T1000 (cell line): ENCODE measurements at regions not wholly inside any gene's neighbourhood (a gene's known extent, or its start where the extent isn't known, plus 50 kb on each side); places are given as distances from the start of the nearest gene placed in this dataset.
"Not testable (repeated sequence)": the region's sequence is repeated elsewhere in the genome, so short reads cannot be mapped to it uniquely, and the experiment has no call there.

Experiments used
- DNase-seq: peaks from one replicate; lab custom pipeline; 2025; ENCODE audit warnings: mixed read lengths; lab: John Stamatoyannopoulos, UW

GRCh38 chr6:115811541-115811940 is 249.2 kb downstream of the FRK start:
- no peak for DNase-seq

DNA sequence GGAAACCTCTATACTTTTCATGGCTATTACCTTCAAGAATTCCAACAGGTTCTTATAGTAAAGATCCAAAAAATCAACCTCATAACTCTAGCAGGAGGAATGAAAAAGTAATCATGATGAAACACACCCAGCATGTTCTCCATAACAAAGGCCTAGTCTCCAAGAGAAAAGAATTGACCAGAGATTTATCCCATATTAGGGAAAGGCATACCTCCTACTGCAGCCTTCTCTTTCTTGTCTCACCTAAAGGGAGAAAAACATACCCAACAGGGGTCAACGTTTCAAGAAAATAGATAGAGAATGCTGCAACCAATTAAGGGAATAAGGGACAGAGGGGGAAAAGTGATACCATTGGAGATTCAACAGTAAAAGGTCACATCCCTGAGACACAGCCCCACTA is 262.5 kb downstream of the FRK start:
- no peak for DNase-seq

DNA sequence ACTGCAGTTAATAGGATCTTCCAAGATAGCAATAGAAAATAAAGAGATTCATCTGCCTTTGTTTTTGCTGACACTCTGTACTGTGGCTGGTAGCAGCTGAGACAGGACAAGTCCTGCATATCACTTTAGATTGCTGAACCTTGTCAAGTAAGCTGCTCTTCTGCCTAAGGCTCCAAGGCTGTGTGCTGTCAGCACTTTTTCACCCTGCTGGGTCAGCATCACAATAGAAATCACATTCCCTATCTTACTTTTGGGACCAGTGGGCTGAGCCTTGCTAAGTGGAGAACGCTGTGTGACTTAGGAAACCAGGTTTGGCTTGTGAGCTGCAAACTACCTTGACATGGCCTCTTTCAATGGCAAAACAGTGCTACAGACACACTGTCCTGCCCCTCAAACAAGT is 263.9 kb downstream of the FRK start:
- DNase-seq, result no peak

DNA sequence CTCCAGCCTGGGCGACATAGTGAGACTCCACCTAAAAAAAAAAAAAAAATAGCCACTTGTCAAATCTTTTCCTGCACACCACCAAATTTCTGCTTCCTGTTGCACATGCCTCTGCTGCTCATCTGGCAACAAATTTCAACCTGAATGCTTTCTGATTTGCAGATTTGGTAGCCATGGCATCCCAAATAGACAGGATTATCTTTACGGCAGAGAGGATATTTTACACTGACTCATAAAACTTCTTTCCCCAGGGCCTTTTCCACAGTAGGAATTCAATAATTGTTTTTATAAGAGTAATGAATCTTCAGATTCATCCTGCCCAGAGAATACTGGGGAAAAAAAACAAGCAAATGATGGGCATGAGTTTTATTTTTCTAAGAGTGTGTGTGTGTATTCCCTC is 264.6 kb downstream of the FRK start:
- no peak for DNase-seq

DNA sequence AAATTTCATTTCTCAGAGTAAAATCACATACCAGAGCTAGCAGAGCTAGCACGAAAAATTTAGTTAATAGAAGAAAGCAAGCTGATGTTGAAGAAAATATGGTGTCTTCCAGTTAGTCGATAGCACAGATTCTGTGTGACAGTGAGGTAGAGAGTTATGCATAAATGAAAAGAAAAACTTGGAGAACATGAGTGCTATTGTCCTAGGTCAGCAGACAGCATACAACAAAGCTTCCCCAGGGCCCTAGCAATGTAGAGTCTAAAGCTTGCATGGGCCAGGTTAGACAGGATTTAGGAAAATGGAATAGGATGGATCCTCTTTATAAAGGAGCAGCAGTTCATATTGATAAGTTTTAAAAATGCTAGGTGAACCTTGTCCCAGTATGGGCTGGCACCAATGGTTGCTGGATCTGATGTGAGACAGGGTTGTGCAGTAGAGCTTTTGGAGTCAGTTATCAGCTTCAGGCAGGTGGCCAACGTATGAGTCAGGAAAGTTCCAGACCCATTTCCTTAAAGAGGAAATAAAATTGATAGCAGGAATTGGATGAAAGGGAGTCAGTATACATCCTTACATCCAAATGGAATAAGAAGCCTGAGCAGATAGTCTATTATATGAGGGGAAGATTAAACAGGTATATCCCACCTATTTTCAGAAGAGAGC is 277.2 kb downstream of the FRK start:
- DNase-seq, result no peak

DNA sequence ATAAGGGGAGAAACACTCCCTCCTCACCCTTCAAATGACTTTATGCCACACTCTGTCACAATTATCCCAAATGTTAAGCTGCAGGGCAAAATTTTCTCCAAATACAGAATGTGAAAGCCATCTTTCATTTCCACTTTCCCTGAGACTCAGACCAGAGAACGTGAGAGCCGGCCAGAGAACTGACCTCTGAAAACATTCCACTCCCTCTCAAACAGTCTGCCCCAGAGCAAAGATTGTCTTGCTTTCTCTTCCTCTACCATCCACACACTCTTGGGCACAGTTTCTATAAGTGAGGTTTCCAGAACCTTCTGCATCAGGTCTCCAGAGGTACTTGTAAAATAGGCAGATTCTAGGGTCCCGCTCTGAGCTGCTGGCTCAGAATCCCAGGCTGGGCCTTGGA is 278.1 kb downstream of the FRK start:
- DNase-seq, result no peak

DNA sequence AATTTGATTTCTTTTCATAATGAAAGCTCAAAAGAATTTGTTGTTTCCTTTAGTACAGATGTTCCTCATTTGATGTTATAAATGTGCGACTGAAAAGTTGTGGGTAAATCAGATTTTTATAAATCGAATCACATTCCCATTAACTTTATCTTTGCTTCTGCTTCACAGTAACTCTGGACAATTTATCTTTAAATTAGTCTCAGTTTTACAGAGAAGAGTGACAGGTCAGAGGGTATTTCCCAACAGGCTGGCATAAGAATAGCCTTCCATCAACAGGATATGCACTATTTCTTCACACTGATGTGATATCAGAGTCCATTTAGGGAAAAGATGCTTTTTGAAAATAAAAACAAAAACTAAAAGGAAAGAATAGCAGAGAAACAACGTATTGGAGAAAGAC is 286.9 kb downstream of the FRK start:
- no peak for DNase-seq

DNA sequence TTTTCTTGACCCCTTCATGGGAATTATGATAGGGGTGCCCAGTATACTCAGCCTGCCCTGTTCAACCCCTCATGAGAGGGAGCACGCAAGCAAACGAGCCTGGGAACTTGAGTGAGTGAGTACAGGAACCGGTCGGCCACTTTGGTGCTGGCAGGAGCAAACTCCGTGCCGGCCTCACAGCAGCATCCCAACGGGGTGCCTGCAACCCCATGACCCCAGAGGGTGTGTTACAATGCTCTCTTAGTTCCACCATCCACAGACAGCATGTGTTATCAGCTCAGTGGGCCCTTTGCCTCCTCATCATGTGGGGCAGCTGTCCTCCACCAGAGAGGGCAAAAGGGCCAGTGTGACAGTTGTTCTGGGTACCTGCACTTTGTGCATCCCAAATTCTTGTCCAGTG is 289.8 kb downstream of the FRK start:
- no peak for DNase-seq

- DNase-seq, result no peak
Observed at GRCh38 chr6:115768500-115768899, 292.2 kb downstream of the FRK start.

GRCh38 chr6:115767931-115768330 is 292.8 kb downstream of the FRK start:
- no peak for DNase-seq

DNA sequence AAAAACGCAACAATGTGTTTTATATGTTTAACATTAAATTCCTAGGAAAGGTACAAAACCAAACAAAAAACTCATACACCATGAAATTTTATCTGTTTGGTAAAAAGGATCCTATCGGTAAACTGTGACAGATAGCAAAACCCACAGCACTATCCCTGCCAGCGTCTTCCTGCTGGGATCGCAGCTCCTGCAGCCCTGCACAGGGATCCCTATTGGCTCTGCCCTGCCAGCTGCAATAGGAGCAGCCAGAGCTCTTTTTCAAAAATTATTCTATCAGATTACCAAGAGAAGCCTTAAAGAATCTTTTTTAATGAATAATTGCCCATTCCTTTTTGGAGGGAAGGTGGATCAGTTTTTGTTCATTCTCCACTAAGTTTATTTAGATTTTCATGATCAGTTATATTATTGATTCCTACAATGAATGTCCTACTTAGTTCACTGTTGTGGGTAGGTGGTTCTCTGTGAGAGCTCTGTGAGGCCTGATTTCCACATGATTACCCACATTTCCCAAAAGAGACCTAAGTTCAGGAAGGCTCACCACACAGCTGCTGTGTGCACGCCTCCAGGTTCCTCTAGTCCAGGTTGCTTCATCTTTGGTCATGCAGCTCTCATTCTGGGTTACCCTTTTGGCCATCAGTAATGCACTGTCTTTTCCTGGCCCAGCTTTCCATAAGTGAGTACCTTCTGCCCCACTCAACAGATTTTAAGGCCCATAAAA is 293.8 kb downstream of the FRK start:
- DNase-seq, result no peak

DNA sequence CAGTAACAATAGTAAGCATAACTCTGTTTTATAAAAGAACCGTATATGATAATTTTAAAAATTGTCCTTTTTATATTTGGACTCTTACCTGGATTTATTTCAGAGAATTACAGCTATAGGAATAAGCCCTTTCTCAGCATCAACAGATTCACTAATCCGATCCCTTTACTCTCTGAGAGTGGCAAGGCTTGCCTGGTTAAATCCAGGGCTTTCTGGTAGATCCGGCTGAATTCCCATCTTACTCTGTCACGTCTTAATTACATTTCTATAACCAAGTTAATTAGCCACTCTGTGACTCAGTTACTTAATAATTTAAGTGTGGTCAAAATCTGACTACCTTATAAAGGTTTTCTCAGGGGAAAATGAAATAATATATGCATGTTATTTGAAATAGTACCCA is 294.7 kb downstream of the FRK start:
- DNase-seq, result no peak

- no peak for DNase-seq
Observed at GRCh38 chr6:115759051-115759450, 301.6 kb downstream of the FRK start.

DNA sequence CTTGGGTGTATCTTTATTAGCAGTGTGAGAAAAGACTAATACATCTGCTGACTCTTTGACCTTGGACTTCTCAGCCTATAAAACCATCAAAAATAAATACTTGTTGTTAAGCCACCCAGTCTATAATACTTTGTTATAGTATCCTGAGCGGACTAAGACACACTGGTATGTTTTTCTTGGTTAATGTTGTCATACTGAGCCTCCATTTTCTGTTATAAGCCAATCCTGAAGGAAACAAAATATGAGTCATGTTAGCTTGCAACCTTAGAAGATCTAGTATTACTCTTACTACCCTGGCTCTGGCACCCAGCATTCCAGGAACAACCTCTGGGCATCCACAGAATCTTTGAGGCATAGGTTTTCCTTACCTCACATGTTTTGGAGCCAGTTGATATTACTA is 307.2 kb downstream of the FRK start:
- DNase-seq, result no peak

- no peak for DNase-seq
Observed at GRCh38 chr6:115750946-115751345, 309.7 kb downstream of the FRK start.

DNA sequence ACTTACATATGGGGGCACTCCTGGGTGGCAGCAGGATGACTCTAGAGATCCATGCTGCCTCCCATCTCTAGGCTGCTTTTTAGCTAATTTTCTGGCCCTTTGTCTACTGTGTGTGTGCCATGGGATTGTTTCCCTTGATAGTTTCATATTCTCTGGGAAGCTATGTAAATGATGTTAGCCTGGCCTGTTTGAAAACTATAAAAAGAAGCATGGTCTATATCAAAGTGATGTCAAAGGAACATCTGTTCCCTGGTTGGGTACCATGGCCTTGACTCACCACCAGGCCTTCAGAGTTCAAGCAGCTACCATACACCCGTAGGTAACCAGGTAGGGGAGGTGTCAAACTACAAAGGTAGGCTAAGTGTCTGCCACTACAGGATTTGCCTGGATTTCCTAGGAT is 310.4 kb downstream of the FRK start:
- no peak for DNase-seq

GRCh38 chr6:115747719-115748118 is 313.0 kb downstream of the FRK start:
- DNase-seq, result no peak

DNA sequence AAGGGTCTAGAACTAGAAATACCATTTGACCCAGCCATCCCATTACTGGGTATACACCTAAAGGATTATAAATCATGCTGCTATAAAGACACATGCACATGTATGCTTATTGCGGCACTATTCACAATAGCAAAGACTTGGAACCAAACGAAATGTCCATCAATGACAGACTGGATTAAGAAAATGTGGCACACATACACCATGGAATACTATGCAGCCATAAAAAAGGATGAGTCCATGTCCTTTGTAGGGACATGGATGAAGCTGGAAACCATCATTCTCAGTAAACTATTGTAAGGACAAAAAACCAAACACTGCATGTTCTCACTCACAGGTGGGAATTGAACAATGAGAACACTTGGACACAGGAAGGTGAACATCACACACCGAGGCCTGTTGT is 314.1 kb downstream of the FRK start:
- not testable (repeated sequence) for DNase-seq

DNA sequence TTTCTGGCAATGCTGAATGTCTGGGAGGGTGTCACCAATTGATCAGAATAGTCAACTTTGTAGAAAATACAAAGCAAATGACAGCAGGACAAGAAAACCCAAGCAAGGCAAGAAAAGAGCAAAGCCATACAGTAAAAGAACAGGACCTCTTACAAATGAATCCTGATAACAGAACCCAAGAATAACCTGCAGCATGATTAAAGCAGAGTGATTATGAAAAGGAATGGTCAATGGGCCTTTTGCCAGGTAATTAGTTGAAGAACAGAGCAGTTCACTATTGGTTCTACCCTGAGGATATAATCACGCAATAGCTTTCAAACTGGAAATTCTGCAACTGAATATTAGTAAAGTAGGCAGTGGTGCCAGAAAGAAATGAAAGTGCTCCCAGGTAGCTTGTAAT is 319.8 kb downstream of the FRK start:
- DNase-seq, result no peak

DNA sequence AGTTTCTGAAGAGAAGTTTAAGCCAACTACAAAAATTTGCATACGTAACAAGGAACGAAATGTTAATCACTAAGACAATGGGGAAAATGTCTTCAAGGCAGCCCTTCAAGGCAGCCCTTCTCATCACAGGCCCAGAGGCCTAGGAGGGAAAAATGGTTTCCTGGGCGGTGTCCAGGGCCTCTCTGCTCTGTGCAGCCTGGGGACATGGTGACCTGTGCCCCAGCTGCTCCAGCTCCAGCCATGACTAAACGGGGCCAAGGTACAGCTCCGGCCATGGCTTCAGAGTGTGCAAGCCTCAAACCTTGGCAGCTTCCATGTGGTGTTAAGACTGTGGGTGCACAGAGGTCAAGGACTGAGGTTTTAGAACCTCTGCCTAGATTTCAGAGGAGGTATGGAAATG is 325.1 kb downstream of the FRK start:
- DNase-seq, result no peak

DNA sequence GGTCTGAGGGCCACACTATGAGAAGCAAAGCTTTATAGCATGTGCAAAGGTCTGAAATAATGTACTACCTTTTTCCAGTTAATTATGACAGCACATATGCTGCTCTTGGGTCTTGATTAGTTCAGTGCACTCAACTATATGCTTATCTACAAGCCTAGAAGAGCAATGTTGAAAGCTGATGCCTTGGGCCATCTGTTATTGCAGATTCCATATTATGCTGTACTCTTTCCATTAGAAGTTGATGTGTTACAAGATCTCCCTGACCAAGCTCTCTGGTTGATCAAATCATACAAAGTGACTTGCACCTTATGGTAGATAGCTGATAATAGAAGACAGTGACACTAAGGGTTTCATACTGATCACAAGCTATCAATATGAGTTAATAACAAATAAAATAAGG is 327.3 kb downstream of the FRK start:
- DNase-seq, result no peak

- peak; percentile 82 for DNase-seq
Observed at GRCh38 chr6:115729036-115729435, 331.7 kb downstream of the FRK start.

DNA sequence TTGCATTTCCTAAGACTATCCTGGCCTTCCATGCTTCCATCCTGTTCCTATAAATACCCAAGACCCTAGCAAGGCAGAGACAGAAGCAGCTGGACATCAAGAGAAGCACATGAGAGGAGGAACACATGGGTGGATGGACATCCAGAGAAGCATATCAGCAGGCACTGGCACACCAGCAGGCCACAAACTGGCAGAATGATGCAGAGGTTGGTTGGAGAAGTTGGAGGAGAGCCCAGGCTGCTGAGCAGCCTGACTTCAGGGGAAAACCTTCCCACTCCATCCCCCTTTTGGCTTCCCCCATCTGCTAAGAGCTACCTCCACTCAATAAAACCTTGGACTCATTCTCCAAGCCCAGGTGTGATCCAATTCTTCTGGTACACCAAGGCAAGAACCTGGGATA is 332.5 kb downstream of the FRK start:
- DNase-seq, result no peak

GRCh38 chr6:115721564-115721963 is 339.1 kb downstream of the FRK start:
- no peak for DNase-seq
